CD14-positive monocyte (primary cell): ENCODE measurements at regions not wholly inside any gene's neighbourhood (a gene's known extent, or its start where the extent isn't known, plus 50 kb on each side); places are given as distances from the start of the nearest gene placed in this dataset.

Source experiments
- DNase-seq, 3 donors: peaks; one replicate each; pipeline ENCODE4 v3.0.0-alpha.2; 2011 to 2022
- H2AFZ ChIP-seq: 2 replicates; pipeline ENCODE4 v1.6.0; 2012; ENCODE audit warnings: mild to moderate bottlenecking, low read depth, low read length, inconsistent platforms; ENCODE audit not compliant: insufficient read depth, poor library complexity, severe bottlenecking
- H3K27ac ChIP-seq, 2 donors: 1 replicate in 1 of 2; 2 replicates in 1 of 2; pipeline ENCODE4 v1.5.1; 2012 to 2013; ENCODE audit warnings: low read length in 2 of 2, control low read depth in 1 of 2, inconsistent platforms in 1 of 2, low read depth in 1 of 2, mild to moderate bottlenecking in 1 of 2
- H3K27me3 ChIP-seq, 2 donors: one replicate each; pipeline versions ENCODE4 v1.6.0 to v1.6.1; 2011 to 2013; ENCODE audit warnings: low read length in 2 of 2; ENCODE audit not compliant: control insufficient read depth in 2 of 2, insufficient read depth in 2 of 2
- H3K36me3 ChIP-seq, 2 donors: replicated peaks in 1 of 2; 1 replicate in 1 of 2; 2 replicates in 1 of 2; pipeline versions ENCODE4 v1.5.1 to v1.6.1; 2012 to 2013; ENCODE audit warnings: low read length in 2 of 2, control low read depth in 1 of 2, inconsistent platforms in 1 of 2, mild to moderate bottlenecking in 1 of 2; ENCODE audit not compliant: insufficient read depth in 2 of 2, control insufficient read depth in 1 of 2
- H3K4me1 ChIP-seq, 2 donors: 1 replicate in 1 of 2; 2 replicates in 1 of 2; pipeline versions ENCODE4 v1.5.1 to v1.6.1; 2012 to 2013; ENCODE audit warnings: low read length in 2 of 2, control low read depth in 1 of 2, inconsistent platforms in 1 of 2, mild to moderate bottlenecking in 1 of 2, moderate library complexity in 1 of 2; ENCODE audit not compliant: insufficient read depth in 2 of 2, control insufficient read depth in 1 of 2
- H3K4me2 ChIP-seq: replicated peaks from 2 replicates; pipeline ENCODE3; 2012; ENCODE audit warnings: low read length, moderate library complexity, mild to moderate bottlenecking; ENCODE audit not compliant: poor library complexity, severe bottlenecking; ENCODE audit errors: extremely low read depth
- H3K4me3 ChIP-seq, 3 experiments: fragments of 200-600 bp in 1 of 3; sonication (generic) in 1 of 3; replicated peaks in 1 of 3; 1 replicate in 2 of 3; 2 replicates in 1 of 3; pipeline ENCODE4 v1.5.1; 2011 to 2013; ENCODE audit warnings: low read length in 3 of 3, mild to moderate bottlenecking in 3 of 3, control low read depth in 2 of 3, low read depth in 2 of 3, inconsistent platforms in 1 of 3, moderate library complexity in 1 of 3
- H3K79me2 ChIP-seq: 2 replicates; pipeline ENCODE4 v1.6.0; 2012; ENCODE audit warnings: mild to moderate bottlenecking, control low read depth, inconsistent platforms, low read length, moderate library complexity; ENCODE audit not compliant: insufficient read depth
- H3K9ac ChIP-seq: 2 replicates; pipeline ENCODE4 v1.6.0; 2017; ENCODE audit warnings: low read length, mild to moderate bottlenecking; ENCODE audit not compliant: insufficient read depth, poor library complexity, severe bottlenecking
- H3K9me3 ChIP-seq, 2 donors: replicated peaks in 1 of 2; 1 replicate in 1 of 2; 2 replicates in 1 of 2; pipeline versions ENCODE4 v1.5.1 to v1.6.1; 2012 to 2013; ENCODE audit warnings: low read length in 2 of 2, control low read depth in 1 of 2; ENCODE audit not compliant: control insufficient read depth in 1 of 2, insufficient read depth in 1 of 2
- H4K20me1 ChIP-seq: 2 replicates; pipeline ENCODE4 v1.6.0; 2012; ENCODE audit warnings: mild to moderate bottlenecking, low read length, control low read depth, moderate library complexity; ENCODE audit not compliant: insufficient read depth
- H3K27ac Mint-ChIP-seq, 7 donors: one replicate each; pipeline ENCODE4 v1.8.0; 2020; ENCODE audit warnings: mild to moderate bottlenecking in 7 of 7, mixed read lengths in 7 of 7, moderate library complexity in 6 of 7, inconsistent platforms in 2 of 7
- H3K27me3 Mint-ChIP-seq, 3 donors: one replicate each; pipeline ENCODE4 v1.8.0; 2021 to 2022; ENCODE audit warnings: low read depth in 3 of 3, mild to moderate bottlenecking in 3 of 3, mixed read lengths in 3 of 3, moderate library complexity in 3 of 3, inconsistent platforms in 1 of 3
- H3K36me3 Mint-ChIP-seq, 2 donors: one replicate each; pipeline ENCODE4 v1.8.0; 2020; ENCODE audit warnings: mixed read lengths in 2 of 2, inconsistent platforms in 1 of 2, mild to moderate bottlenecking in 1 of 2
- H3K4me1 Mint-ChIP-seq: one replicate; pipeline ENCODE4 v1.8.0; 2020; ENCODE audit warnings: mild to moderate bottlenecking, mixed read lengths
- H3K4me3 Mint-ChIP-seq, 2 donors: one replicate each; pipeline ENCODE4 v1.8.0; 2020; ENCODE audit warnings: mild to moderate bottlenecking in 2 of 2, mixed read lengths in 2 of 2, moderate library complexity in 1 of 2
- H3K9me3 Mint-ChIP-seq, 7 donors: one replicate each; pipeline ENCODE4 v1.8.0; 2020 to 2022; ENCODE audit warnings: mixed read lengths in 7 of 7, mild to moderate bottlenecking in 6 of 7, moderate library complexity in 6 of 7, inconsistent platforms in 2 of 7
- WGBS: methylation state at CpG from one replicate; pipeline ENCODE4 v1.1.5; 2013; ENCODE audit warnings: missing lambda C conversion rate; ENCODE audit not compliant: insufficient coverage; 5-methylcytosine and 5-hydroxymethylcytosine counted together
- intact Hi-C, 2 donors: fragments of 100-400 bp; cut with micrococcal nuclease; formaldehyde crosslinking; loops; one replicate each; pipeline versions ENCODE4 v1.15.0 to v1.15.1; 2023
- TF ChIP-seq, protein P1 (sequence below): fragments of 200-600 bp; IDR thresholded peaks from one replicate; pipeline ENCODE4 v1.8.0; 2022; ENCODE audit warnings: antibody characterized with exemption, mild to moderate bottlenecking

DNA sequence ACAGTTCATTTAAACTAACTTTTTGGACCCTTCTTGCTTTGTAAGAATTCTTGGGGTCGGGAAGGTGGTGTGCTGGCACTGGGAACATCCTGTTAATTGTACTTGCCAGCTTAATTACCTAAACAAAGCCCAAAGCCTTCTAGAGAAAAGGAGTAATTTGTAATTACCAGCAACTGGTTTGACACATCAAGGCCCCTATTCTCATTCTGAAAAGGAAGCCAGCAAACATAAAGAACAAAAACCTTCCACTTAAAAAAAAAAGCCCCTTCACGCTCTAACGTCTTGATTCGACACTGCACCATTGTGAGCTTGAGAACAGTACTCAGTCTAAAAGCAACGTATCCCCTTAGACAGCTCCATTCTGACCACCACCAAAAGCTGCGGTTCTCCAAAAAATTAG lies 74.7 kb upstream of the RPH3AL start:
- intact Hi-C loops, result no loop called here
- Histone ChIP-seq H3K27me3 (no peaks in the 10 kb centered on the region), H3K4me3 (no peak overlapping the region), H3K27ac (no peak overlapping the region), H2AFZ (no peak overlapping the region), H3K4me2 (no peak overlapping the region), H3K79me2 (no peaks in the 10 kb centered on the region), H3K9me3 (peaks cover 19 to 23% of the 10 kb centered on the region in 2 donors), H3K4me1 (no peaks in the 10 kb centered on the region), H3K9ac (no peak overlapping the region), H3K36me3 (no peaks in the 10 kb centered on the region), H4K20me1 (no peaks in the 10 kb centered on the region)
- no peak for DNase-seq
- TF ChIP-seq, protein P1, sequence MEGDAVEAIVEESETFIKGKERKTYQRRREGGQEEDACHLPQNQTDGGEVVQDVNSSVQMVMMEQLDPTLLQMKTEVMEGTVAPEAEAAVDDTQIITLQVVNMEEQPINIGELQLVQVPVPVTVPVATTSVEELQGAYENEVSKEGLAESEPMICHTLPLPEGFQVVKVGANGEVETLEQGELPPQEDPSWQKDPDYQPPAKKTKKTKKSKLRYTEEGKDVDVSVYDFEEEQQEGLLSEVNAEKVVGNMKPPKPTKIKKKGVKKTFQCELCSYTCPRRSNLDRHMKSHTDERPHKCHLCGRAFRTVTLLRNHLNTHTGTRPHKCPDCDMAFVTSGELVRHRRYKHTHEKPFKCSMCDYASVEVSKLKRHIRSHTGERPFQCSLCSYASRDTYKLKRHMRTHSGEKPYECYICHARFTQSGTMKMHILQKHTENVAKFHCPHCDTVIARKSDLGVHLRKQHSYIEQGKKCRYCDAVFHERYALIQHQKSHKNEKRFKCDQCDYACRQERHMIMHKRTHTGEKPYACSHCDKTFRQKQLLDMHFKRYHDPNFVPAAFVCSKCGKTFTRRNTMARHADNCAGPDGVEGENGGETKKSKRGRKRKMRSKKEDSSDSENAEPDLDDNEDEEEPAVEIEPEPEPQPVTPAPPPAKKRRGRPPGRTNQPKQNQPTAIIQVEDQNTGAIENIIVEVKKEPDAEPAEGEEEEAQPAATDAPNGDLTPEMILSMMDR, result no peak
- no peak overlapping the region for H3K4me3 Mint-ChIP-seq
- peaks cover 6 to 38% (median 35%) of the 10 kb centered on the region in 7 donors for H3K9me3 Mint-ChIP-seq
- H3K36me3 Mint-ChIP-seq, result peaks cover 0 to 3% of the 10 kb centered on the region in 2 donors
- peaks cover 7% of the 10 kb centered on the region for H3K4me1 Mint-ChIP-seq
- H3K27ac Mint-ChIP-seq, result no peak overlapping the region
- H3K27me3 Mint-ChIP-seq, result peaks cover 0 to 1% (median 0%) of the 10 kb centered on the region in 3 donors
- 82% methylated on average over 2 of the region's 6 CpGs for WGBS

DNA sequence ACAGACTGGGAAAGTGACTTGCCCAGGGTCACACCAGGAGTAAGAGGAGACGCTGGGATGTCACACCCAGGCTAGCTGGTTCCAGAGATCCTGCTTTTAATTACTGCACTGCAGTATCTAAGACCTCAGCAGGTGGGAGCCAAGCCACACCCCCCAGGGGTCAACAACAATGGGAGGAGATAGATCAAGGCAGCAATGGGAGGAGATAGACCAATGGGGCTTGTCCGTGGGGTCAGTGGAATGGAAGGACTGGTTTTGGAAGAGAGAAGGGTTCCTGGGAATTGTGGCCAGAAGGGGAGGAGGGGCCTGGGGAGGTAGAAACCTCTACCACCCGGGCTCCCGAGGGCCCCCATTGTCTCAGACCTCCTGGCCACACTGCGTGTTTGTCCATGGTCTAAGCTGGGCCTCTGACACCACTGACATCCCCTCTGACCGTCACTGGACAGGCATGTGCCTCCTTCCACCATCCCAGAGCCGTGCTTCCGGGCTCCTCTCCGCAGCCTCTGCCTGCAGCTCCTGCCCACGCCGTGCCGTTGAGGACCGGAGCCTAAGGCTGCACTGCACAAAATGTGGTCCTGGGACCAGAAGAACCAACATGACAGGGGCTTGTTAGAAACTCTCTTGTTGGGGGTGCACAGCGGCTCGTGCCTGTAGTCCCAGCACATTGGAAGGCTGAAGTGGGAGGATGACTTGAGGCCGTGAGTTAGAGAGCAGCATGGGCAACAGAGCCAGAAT lies 69.8 kb upstream of the RPH3AL start:
- Histone ChIP-seq H3K4me3 (no peak overlapping the region), H3K27ac (no peak overlapping the region), H3K27me3 (no peaks in the 10 kb centered on the region), H3K4me2 (no peak overlapping the region), H3K9ac (no peak overlapping the region), H3K4me1 (peaks cover 19 to 32% of the 10 kb centered on the region in 2 donors), H4K20me1 (no peaks in the 10 kb centered on the region), H3K36me3 (no peaks in the 10 kb centered on the region), H3K9me3 (no peaks in the 10 kb centered on the region), H2AFZ (no peak overlapping the region), H3K79me2 (no peaks in the 10 kb centered on the region)
- Mint-ChIP-seq H3K36me3 (peaks cover 4 to 5% of the 10 kb centered on the region in 2 donors), H3K27ac (no peak overlapping the region), H3K9me3 (peaks cover 0 to 3% (median 1%) of the 10 kb centered on the region in 7 donors), H3K4me1 (peaks cover 41% of the 10 kb centered on the region), H3K4me3 (no peak overlapping the region), H3K27me3 (peaks cover 0 to 8% (median 3%) of the 10 kb centered on the region in 3 donors)
- DNase-seq, result no peak
- 97% methylated on average over 14 of the region's 16 CpGs for WGBS
- TF ChIP-seq, protein P1, result no peak
- intact Hi-C loops, result no loop called here
